Fibroblast of villous mesenchyme (primary cell): ENCODE measurements at regions not wholly inside any gene's neighbourhood (a gene's known extent, or its start where the extent isn't known, plus 50 kb on each side); places are given as distances from the start of the nearest gene placed in this dataset.

Experiments
- DNase-seq: peaks from one replicate; pipeline ENCODE4 v3.0.0-alpha.2; 2010; ENCODE audit warnings: low read depth
- H3K4me3 ChIP-seq: 2 replicates; pipeline ENCODE4 v1.5.1; 2011; ENCODE audit warnings: low read depth, mild to moderate bottlenecking, low read length
- CTCF ChIP-seq: IDR thresholded peaks from 2 replicates; pipeline ENCODE4 v1.5.1; 2012; ENCODE audit warnings: low read depth, mild to moderate bottlenecking, low read length; ENCODE audit not compliant: insufficient read depth

GRCh38 chr15:92565351-92566125 lies 90.0 kb downstream of the FAM174B start:
- no peak for DNase-seq
- TF ChIP-seq CTCF = no peak
- no peak overlapping the region for H3K4me3 ChIP-seq

- no peak overlapping the region for H3K4me3 ChIP-seq
- no peak for DNase-seq
- no peak for TF ChIP-seq CTCF
These were observed 93.8 kb downstream of the FAM174B start for GRCh38 chr15:92561754-92562153.

- no peak overlapping the region for H3K4me3 ChIP-seq
- DNase-seq = no peak
- TF ChIP-seq CTCF = no peak
These were observed 102.3 kb downstream of the FAM174B start for GRCh38 chr15:92553317-92553716.

DNA sequence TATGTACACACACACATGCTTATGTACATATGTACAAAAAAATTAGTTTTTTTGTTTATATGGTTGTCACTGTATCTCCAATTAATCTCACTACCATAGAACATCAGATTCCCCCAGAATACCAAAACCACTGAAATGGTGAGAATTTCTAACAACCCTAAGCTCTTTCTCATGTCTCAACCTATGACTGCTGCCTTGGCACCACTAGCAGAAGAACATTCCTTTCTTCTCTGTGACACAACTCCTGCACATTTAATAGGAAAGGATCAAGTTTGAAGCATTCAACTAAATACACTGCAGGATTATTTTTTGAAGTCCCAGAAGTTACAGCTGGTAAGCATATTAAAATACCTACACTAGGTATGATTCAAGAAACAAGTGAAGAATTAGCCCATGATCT lies 109.6 kb downstream of the FAM174B start:
- DNase-seq = no peak
- H3K4me3 ChIP-seq = no peak overlapping the region
- no peak for TF ChIP-seq CTCF

DNA sequence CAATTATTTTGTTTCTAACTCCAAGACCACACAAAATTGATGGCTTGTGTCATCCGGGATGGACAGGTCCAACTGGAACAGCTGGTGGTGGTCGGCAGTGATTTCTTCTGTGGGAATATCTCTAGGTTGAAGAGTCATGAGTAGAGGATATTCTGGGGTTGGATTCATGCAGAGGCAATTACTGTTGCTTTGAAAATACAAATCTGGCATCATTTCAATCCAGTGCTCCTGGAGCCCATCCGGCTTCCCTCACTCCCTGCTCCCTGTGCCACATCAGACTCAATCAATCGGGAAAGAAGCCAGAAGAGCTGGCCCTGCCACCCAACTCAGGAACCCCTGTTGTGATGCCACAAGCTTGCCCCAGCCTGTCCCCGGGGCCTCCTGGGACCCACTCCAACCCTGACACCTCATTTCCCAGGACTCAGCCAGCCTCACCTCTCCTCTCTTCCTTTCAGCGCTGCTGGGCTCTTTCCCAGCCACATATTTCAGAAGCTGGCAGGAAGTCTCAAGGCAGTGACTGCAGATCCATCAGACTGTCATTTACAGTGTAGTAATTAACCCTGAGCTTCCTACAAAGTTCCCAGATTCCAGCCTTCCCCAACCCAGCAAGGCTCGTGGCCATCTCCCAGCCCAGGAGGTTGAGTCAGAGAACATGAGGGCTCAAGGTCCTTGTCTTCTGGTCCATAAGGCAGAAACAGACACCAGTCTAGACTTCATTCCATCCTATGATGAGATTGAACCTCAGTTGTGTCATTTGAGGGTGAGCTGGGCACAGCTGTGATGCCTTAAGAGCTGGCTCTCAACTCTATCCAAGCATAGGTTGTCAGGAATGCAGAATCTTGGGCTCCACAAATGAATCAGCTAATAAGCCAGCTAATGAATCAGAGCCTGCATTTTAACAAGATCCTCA lies 114.0 kb downstream of the FAM174B start:
- DNase-seq = no peak
- TF ChIP-seq CTCF = no peak

GRCh38 chr15:92538115-92538514 lies 117.5 kb downstream of the FAM174B start:
- no peak for TF ChIP-seq CTCF
- DNase-seq = no peak
- no peak overlapping the region for H3K4me3 ChIP-seq

More for the DNA sequence above, 114.0 kb downstream of the FAM174B start:
- no peak overlapping the region for H3K4me3 ChIP-seq
